Prostate gland (tissue), 2 donors: ENCODE measurements at regions not wholly inside any gene's neighbourhood (a gene's known extent, or its start where the extent isn't known, plus 50 kb on each side); places are given as distances from the start of the nearest gene placed in this dataset.

Source experiments
- POLR2A ChIP-seq: fragments of 450-650 bp; IDR thresholded peaks from one replicate; pipeline ENCODE4 v1.6.1; 2016; ENCODE audit warnings: antibody characterized with exemption, mild to moderate bottlenecking
- POLR2AphosphoS5 ChIP-seq: sonication (generic); formaldehyde crosslinking; IDR thresholded peaks from one replicate; pipeline ENCODE4 v1.6.1; 2017; ENCODE audit warnings: antibody characterized with exemption
- TF ChIP-seq, protein P1 (sequence below), 4 experiments: fragments of 200-600 bp in 2 of 4; fragments of 450-650 bp in 2 of 4; sonication (generic) in 2 of 4; IDR thresholded peaks; 1 replicate in 3 of 4; 2 replicates in 1 of 4; pipeline ENCODE4 v1.5.1; 2016 to 2019; ENCODE audit warnings: antibody characterized with exemption in 4 of 4, mild to moderate bottlenecking in 2 of 4, moderate library complexity in 2 of 4

DNA sequence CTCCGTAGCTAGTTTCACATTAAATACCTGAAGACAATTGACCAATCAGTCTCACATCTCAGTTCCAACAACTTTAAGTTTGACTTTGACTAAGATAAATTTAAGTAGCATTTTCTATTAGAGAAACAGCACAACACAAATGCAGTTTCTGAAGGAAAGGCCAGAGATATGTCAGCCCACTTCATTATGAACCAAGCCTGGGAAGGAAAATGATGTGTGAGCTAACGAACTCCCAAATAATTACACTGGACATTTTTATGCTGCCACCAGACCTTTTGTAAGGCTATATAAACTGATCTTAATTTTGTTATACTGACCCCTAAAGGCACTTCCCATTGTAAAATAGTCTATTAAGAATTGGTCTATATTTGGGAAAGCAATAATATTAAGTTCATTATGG, 57.9 kb upstream of the DACH1 start:
- TF ChIP-seq, protein P1, sequence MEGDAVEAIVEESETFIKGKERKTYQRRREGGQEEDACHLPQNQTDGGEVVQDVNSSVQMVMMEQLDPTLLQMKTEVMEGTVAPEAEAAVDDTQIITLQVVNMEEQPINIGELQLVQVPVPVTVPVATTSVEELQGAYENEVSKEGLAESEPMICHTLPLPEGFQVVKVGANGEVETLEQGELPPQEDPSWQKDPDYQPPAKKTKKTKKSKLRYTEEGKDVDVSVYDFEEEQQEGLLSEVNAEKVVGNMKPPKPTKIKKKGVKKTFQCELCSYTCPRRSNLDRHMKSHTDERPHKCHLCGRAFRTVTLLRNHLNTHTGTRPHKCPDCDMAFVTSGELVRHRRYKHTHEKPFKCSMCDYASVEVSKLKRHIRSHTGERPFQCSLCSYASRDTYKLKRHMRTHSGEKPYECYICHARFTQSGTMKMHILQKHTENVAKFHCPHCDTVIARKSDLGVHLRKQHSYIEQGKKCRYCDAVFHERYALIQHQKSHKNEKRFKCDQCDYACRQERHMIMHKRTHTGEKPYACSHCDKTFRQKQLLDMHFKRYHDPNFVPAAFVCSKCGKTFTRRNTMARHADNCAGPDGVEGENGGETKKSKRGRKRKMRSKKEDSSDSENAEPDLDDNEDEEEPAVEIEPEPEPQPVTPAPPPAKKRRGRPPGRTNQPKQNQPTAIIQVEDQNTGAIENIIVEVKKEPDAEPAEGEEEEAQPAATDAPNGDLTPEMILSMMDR (IDR thresholded peaks at IDR 0.05) = no peak
- TF ChIP-seq POLR2AphosphoS5 (no peak), POLR2A (no peak)
